Hepatocyte (in vitro differentiated cells): ENCODE measurements at regions not wholly inside any gene's neighbourhood (a gene's known extent, or its start where the extent isn't known, plus 50 kb on each side); places are given as distances from the start of the nearest gene placed in this dataset.

ENCODE experiments used
- EZH2 ChIP-seq: fragments of 200-600 bp; sonication (generic); IDR thresholded peaks from 2 replicates; pipeline ENCODE4 v1.6.1; 2016; ENCODE audit warnings: antibody characterized with exemption, mild to moderate bottlenecking, borderline replicate concordance
- EZH2phosphoT487 ChIP-seq: fragments of 200-600 bp; sonication (generic); IDR thresholded peaks from one replicate; pipeline ENCODE4 v1.6.1; 2018; ENCODE audit warnings: antibody characterized with exemption, mild to moderate bottlenecking, low read depth, moderate library complexity; ENCODE audit not compliant: unreplicated experiment, severe bottlenecking
- TF ChIP-seq, protein P1 (sequence below): fragments of 200-600 bp; sonication (generic); IDR thresholded peaks from 2 replicates; pipeline ENCODE4 v1.5.1; 2016; ENCODE audit warnings: antibody characterized with exemption, mild to moderate bottlenecking; ENCODE audit not compliant: poor library complexity

DNA sequence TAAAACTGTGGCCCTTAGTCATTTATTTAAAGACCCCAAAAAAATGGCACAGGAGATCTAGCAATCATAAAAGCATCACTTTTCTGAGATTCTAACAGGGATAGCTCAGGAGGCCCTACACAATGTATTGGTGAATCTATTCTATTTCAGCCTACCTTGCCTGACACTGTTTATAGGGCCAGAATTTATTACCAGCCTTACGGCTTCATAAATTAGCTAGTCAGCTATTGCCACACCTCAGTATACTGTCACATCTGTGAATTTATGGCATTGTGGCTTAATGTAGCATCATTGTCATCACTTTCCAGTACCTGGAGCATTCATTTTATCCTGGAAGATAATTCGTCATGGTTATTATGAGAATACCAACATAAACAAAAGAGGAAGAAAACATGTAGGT is 121.2 kb upstream of the ERG start:
- no peak for TF ChIP-seq EZH2
- TF ChIP-seq, protein P1, sequence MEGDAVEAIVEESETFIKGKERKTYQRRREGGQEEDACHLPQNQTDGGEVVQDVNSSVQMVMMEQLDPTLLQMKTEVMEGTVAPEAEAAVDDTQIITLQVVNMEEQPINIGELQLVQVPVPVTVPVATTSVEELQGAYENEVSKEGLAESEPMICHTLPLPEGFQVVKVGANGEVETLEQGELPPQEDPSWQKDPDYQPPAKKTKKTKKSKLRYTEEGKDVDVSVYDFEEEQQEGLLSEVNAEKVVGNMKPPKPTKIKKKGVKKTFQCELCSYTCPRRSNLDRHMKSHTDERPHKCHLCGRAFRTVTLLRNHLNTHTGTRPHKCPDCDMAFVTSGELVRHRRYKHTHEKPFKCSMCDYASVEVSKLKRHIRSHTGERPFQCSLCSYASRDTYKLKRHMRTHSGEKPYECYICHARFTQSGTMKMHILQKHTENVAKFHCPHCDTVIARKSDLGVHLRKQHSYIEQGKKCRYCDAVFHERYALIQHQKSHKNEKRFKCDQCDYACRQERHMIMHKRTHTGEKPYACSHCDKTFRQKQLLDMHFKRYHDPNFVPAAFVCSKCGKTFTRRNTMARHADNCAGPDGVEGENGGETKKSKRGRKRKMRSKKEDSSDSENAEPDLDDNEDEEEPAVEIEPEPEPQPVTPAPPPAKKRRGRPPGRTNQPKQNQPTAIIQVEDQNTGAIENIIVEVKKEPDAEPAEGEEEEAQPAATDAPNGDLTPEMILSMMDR, result no peak
- no peak for TF ChIP-seq EZH2phosphoT487
